ENCODE measurements at regions not wholly inside any gene's neighbourhood (a gene's known extent, or its start where the extent isn't known, plus 50 kb on each side); places are given as distances from the start of the nearest gene placed in this dataset.

- intact Hi-C loops (cut with micrococcal nuclease): no loop called here
- peaks cover 0 to 4% (median 0%) of the 10 kb centered on the region in 3 donors for H3K9me3 ChIP-seq (ENCODE audit: control extremely low read depth in 1 of 3, control insufficient read depth in 2 of 3, insufficient read depth in 1 of 3, low read length in 2 of 3)
- no peaks in the 10 kb centered on the region for H4K20me1 ChIP-seq (ENCODE audit: control insufficient read depth, insufficient read depth, low read length, poor library complexity, severe bottlenecking)
- DNase-seq (no peak), ATAC-seq (ENCODE audit: low read depth) (no peak)
- H3K27ac ChIP-seq (ENCODE audit: low read length in 2 of 2): no peak overlapping the region
- Mint-ChIP-seq H3K27ac (no peak overlapping the region), H3K27me3 (peaks cover 20% of the 10 kb centered on the region), H3K9me3 (ENCODE audit: insufficient read depth) (no peaks in the 10 kb centered on the region), H3K4me1 (no peaks in the 10 kb centered on the region), H3K4me3 (no peak overlapping the region)
- no peaks in the 10 kb centered on the region for H3K79me2 ChIP-seq (ENCODE audit: control insufficient read depth, insufficient read depth, low read length)
- no peaks in the 10 kb centered on the region for H3K27me3 ChIP-seq (replicated peaks in 1 of 4; ENCODE audit: control extremely low read depth in 1 of 4, control insufficient read depth in 3 of 4, insufficient read depth in 4 of 4, low read length in 3 of 4)
- TF ChIP-seq EZH2 (IDR thresholded peaks at IDR 0.05; ENCODE audit: borderline replicate concordance, insufficient read depth, low read depth, low read length, poor library complexity, severe bottlenecking): no peak
- no peak for TF ChIP-seq CTCF (IDR thresholded peaks at IDR 0.05)
- ChIA-PET POLR2A (no interaction called here), CTCF (no interaction called here)
- H3K9ac ChIP-seq (ENCODE audit: low read length): no peak overlapping the region
- H2AFZ ChIP-seq (ENCODE audit: insufficient read depth, low read depth, low read length, poor library complexity, severe bottlenecking): no peak overlapping the region
- no peaks in the 10 kb centered on the region for H3K4me1 ChIP-seq (ENCODE audit: control insufficient read depth in 2 of 2, insufficient read depth in 2 of 2, low read length in 2 of 2)
- H3K4me2 ChIP-seq (replicated peaks; ENCODE audit: low read depth, low read length, poor library complexity, severe bottlenecking): no peak overlapping the region
- no peaks in the 10 kb centered on the region for H3K36me3 ChIP-seq (replicated peaks in 1 of 2; ENCODE audit: control extremely low read depth in 1 of 2, control insufficient read depth in 1 of 2, extremely low read depth in 1 of 2, insufficient read depth in 2 of 2, low read length in 1 of 2)
- H3K4me3 ChIP-seq (ENCODE audit: control extremely low read depth in 1 of 5, extremely low read depth in 1 of 5, insufficient read depth in 1 of 5, low read depth in 2 of 5, low read length in 4 of 5): no peak overlapping the region
Observed at GRCh38 chr16:17685447-17685846, 214.7 kb upstream of the XYLT1 start.

- intact Hi-C loops (cut with micrococcal nuclease): no loop called here
- no peak overlapping the region for H2AFZ ChIP-seq (ENCODE audit: insufficient read depth, low read depth, low read length, poor library complexity, severe bottlenecking)
- no peaks in the 10 kb centered on the region for H3K27me3 ChIP-seq (replicated peaks in 1 of 4; ENCODE audit: control extremely low read depth in 1 of 4, control insufficient read depth in 3 of 4, insufficient read depth in 4 of 4, low read length in 3 of 4)
- ChIA-PET CTCF (no interaction called here), POLR2A (no interaction called here)
- no peak overlapping the region for H3K4me3 ChIP-seq (ENCODE audit: control extremely low read depth in 1 of 5, extremely low read depth in 1 of 5, insufficient read depth in 1 of 5, low read depth in 2 of 5, low read length in 4 of 5)
- H3K9me3 ChIP-seq (ENCODE audit: control extremely low read depth in 1 of 3, control insufficient read depth in 2 of 3, insufficient read depth in 1 of 3, low read length in 2 of 3): peaks cover 0 to 4% (median 3%) of the 10 kb centered on the region in 3 donors
- Mint-ChIP-seq H3K27ac (no peak overlapping the region), H3K9me3 (ENCODE audit: insufficient read depth) (peaks cover 7% of the 10 kb centered on the region), H3K4me3 (no peak overlapping the region), H3K4me1 (no peaks in the 10 kb centered on the region), H3K27me3 (peaks cover 11% of the 10 kb centered on the region)
- no peaks in the 10 kb centered on the region for H4K20me1 ChIP-seq (ENCODE audit: control insufficient read depth, insufficient read depth, low read length, poor library complexity, severe bottlenecking)
- TF ChIP-seq CTCF (IDR thresholded peaks at IDR 0.05) (no peak), EZH2 (IDR thresholded peaks at IDR 0.05; ENCODE audit: borderline replicate concordance, insufficient read depth, low read depth, low read length, poor library complexity, severe bottlenecking) (no peak)
- H3K79me2 ChIP-seq (ENCODE audit: control insufficient read depth, insufficient read depth, low read length): no peaks in the 10 kb centered on the region
- no peak overlapping the region for H3K9ac ChIP-seq (ENCODE audit: low read length)
- no peak for DNase-seq
- H3K4me2 ChIP-seq (replicated peaks; ENCODE audit: low read depth, low read length, poor library complexity, severe bottlenecking): no peak overlapping the region
- H3K36me3 ChIP-seq (replicated peaks in 1 of 2; ENCODE audit: control extremely low read depth in 1 of 2, control insufficient read depth in 1 of 2, extremely low read depth in 1 of 2, insufficient read depth in 2 of 2, low read length in 1 of 2): no peaks in the 10 kb centered on the region
- no peak overlapping the region for H3K27ac ChIP-seq (ENCODE audit: low read length in 2 of 2)
- ATAC-seq (ENCODE audit: low read depth): no peak
- no peaks in the 10 kb centered on the region for H3K4me1 ChIP-seq (ENCODE audit: control insufficient read depth in 2 of 2, insufficient read depth in 2 of 2, low read length in 2 of 2)
- WGBS (ENCODE audit: insufficient coverage): no CpG with 5 or more reads among the region's 3 CpGs
Observed at GRCh38 chr16:17683281-17683680, 212.5 kb upstream of the XYLT1 start.

Measured in B cell (primary cell).